Activated B cell treated with CpG ODN at 0.5 μM for 24 hours (primary cell): ENCODE measurements at regions not wholly inside any gene's neighbourhood (a gene's known extent, or its start where the extent isn't known, plus 50 kb on each side); places are given as distances from the start of the nearest gene placed in this dataset.

Experiments
- ATAC-seq: fragments of 200-7000 bp; cut with Tn5 transposase; one replicate; pipeline ENCODE4 v1.10.0; 2021; ENCODE audit warnings: low read depth, mild to moderate bottlenecking, moderate library complexity
- CTCF ChIA-PET: fragments of 350-600 bp; sonication (Branson Sonifier 250); formaldehyde crosslinking; loops from one replicate; lab custom pipeline; 2021; ENCODE audit warnings: antibody characterized with exemption; lab: Charles Lee
- POLR2A ChIA-PET: fragments of 350-600 bp; sonication (Branson Sonifier 250); formaldehyde crosslinking; loops from one replicate; lab custom pipeline; 2021; ENCODE audit warnings: antibody characterized with exemption; lab: Charles Lee
- DNase-seq: peaks from one replicate; pipeline ENCODE4 v3.0.0; 2022
- H3K27ac Mint-ChIP-seq: one replicate; pipeline ENCODE4 v1.8.0; 2020; ENCODE audit warnings: mixed read lengths
- H3K27me3 Mint-ChIP-seq: one replicate; pipeline ENCODE4 v1.8.0; 2021; ENCODE audit warnings: mixed read lengths
- H3K36me3 Mint-ChIP-seq: one replicate; pipeline ENCODE4 v1.8.0; 2021; ENCODE audit warnings: low read depth, mixed read lengths
- H3K4me1 Mint-ChIP-seq: one replicate; pipeline ENCODE4 v1.8.0; 2021; ENCODE audit warnings: mixed read lengths
- H3K4me3 Mint-ChIP-seq: one replicate; pipeline ENCODE4 v1.8.0; 2020; ENCODE audit warnings: mild to moderate bottlenecking, mixed read lengths
- H3K9me3 Mint-ChIP-seq: one replicate; pipeline ENCODE4 v1.8.0; 2020; ENCODE audit warnings: mixed read lengths
- intact Hi-C: fragments of 100-400 bp; cut with micrococcal nuclease; formaldehyde crosslinking; loops from one replicate; pipeline ENCODE4 v1.15.1; 2024
- TF ChIP-seq, protein P1 (sequence below): fragments of 200-600 bp; IDR thresholded peaks from one replicate; pipeline ENCODE4 v1.8.0; 2022; ENCODE audit warnings: antibody characterized with exemption, mild to moderate bottlenecking

DNA sequence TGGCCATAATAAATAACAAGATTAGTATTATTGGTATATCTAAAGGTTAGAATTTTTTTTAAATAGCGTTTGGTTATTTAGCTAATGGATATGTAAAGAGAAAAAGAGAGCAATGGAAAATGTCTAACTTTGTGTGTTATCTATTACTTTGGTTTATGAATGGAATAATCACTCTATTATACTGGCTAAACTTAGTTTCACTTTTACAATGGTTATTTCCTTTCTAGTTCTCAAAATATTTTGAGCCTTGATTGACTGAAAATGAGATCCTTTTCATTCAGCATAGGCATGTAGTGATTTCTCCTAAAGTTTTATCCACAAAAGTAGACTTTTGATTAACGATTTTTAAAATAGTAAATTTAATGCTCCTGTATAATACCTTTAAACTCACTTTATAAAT lies 51.6 kb upstream of the MLIP start:
- Mint-ChIP-seq H3K4me1 (no peaks in the 10 kb centered on the region), H3K27ac (no peak overlapping the region), H3K27me3 (no peaks in the 10 kb centered on the region), H3K9me3 (peaks cover 1% of the 10 kb centered on the region), H3K4me3 (no peak overlapping the region), H3K36me3 (no peaks in the 10 kb centered on the region)
- TF ChIP-seq, protein P1, sequence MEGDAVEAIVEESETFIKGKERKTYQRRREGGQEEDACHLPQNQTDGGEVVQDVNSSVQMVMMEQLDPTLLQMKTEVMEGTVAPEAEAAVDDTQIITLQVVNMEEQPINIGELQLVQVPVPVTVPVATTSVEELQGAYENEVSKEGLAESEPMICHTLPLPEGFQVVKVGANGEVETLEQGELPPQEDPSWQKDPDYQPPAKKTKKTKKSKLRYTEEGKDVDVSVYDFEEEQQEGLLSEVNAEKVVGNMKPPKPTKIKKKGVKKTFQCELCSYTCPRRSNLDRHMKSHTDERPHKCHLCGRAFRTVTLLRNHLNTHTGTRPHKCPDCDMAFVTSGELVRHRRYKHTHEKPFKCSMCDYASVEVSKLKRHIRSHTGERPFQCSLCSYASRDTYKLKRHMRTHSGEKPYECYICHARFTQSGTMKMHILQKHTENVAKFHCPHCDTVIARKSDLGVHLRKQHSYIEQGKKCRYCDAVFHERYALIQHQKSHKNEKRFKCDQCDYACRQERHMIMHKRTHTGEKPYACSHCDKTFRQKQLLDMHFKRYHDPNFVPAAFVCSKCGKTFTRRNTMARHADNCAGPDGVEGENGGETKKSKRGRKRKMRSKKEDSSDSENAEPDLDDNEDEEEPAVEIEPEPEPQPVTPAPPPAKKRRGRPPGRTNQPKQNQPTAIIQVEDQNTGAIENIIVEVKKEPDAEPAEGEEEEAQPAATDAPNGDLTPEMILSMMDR = no peak
- CTCF ChIA-PET = no interaction called here
- POLR2A ChIA-PET = no interaction called here
- ATAC-seq (no peak), DNase-seq (no peak)
- intact Hi-C loops = no loop called here

DNA sequence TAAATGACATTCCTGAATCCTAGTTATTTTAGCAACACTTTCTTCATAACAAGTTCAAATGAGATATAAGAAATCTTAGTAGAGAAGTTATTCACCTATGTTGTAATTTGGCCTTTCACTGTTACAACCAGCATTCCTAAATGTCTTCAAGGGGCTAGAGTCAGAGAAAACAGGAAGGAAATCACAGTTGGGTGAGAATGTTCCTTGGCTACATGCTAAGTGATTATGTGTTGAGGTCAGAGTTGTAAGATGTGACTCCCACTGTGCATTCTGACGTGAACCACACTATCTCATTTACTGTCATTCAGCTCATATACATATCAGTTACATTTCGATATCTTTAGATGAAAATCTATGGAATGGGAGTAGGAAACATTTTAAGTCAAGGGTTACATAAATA lies 51.0 kb upstream of the MLIP start:
- Mint-ChIP-seq H3K9me3 (peaks cover 1% of the 10 kb centered on the region), H3K4me1 (no peaks in the 10 kb centered on the region), H3K36me3 (no peaks in the 10 kb centered on the region), H3K4me3 (no peak overlapping the region), H3K27ac (no peak overlapping the region), H3K27me3 (no peaks in the 10 kb centered on the region)
- CTCF ChIA-PET = no interaction called here
- POLR2A ChIA-PET = no interaction called here
- no peak for DNase-seq
- ATAC-seq = no peak
- TF ChIP-seq, protein P1 = no peak
- intact Hi-C loops = no loop called here
